NB4 (cell line): ENCODE measurements at regions not wholly inside any gene's neighbourhood (a gene's known extent, or its start where the extent isn't known, plus 50 kb on each side); places are given as distances from the start of the nearest gene placed in this dataset.
"Not testable (repeated sequence)": the region's sequence is repeated elsewhere in the genome, so short reads cannot be mapped to it uniquely, and the experiment has no call there.

Experiments
- DNase-seq: peaks from one replicate; pipeline ENCODE4 v3.0.0; 2010; ENCODE audit warnings: low read depth
- H3K4me3 ChIP-seq: one replicate; pipeline ENCODE4 v1.5.1; 2011; ENCODE audit warnings: mild to moderate bottlenecking, low read depth, low read length, moderate library complexity

DNA sequence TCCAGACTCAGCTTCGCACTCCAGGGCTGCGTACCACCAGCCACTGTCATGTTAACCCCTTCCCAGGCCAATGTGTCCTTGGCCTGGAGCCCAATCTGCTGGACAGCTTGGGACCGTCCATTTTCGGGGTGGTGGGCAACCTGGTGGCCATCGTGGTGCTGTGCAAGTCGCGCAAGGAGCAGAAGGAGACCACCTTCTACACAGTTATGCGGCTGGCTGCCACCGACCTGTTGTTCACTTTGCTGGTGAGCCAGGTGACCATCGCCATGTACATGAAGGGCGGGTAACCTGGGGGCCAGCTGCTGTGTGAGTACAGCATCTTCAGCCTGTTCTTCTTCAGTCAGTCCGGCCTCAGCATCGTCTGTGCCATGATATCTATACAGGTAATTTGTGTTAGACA is 90.3 kb upstream of the ZNG1F start:
- H3K4me3 ChIP-seq = not testable (repeated sequence)

DNA sequence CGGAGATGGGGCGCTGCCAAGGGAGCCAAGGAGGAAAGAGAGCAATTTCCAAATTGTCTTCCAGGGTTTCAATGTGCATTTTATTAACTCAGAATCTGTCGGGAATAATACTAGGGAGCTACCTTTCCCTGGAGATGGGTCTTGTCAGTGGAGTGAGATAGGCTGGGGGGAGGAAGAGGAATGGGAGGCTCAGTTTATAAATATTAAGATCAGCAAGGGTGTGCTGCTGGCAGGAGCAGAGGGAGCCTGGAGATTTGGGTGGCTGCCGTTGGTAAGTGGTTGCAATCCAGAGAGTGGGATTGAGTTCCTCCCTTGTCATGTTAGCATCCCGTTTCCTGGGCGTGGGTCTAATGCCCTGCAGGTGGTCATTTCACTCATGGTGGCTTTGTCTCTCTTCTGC is 89.9 kb upstream of the ZNG1F start:
- DNase-seq, H3K4me3 ChIP-seq: not testable (repeated sequence)

More for the DNA sequence above, 90.3 kb upstream of the ZNG1F start:
- DNase-seq = not testable (repeated sequence)

DNA sequence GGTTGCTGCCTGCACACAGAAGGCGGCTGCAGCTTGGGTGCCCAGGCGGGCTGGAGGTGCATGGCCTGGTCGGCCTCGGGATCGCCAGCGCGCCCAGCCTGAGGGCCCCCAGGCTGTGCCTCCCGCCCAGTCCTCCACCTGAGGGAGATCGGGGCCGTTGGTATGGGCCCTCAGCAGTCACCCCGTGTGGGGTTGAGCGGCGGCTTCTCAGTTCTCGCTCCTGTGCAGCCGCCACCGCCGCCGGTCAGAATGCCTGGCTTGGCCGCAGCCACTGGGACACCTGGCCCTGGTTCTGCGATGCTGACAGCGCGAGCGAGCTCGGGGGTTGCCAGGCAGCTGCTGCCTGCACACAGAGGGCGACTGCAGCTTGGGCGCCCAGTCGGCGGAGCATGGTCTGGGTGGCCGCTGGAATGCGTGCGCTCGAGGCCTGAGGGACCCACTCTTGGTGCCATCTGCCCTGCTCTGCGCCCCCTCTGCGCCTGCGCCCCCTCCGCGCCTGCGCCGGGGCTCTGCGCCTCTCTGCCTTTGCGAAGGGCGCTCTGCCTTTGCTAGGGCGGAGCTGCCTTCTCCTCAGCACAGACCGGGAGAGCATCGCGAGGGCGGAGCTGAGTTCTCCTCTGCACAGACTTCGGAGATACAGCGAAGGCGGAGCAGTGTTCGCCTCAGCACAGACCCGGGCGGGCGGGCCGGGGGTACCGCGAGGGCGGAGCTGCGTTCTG is 84.6 kb upstream of the ZNG1F start:
- DNase-seq = peak; percentile 85
- peak overlapping the region; percentile 21 for H3K4me3 ChIP-seq

DNA sequence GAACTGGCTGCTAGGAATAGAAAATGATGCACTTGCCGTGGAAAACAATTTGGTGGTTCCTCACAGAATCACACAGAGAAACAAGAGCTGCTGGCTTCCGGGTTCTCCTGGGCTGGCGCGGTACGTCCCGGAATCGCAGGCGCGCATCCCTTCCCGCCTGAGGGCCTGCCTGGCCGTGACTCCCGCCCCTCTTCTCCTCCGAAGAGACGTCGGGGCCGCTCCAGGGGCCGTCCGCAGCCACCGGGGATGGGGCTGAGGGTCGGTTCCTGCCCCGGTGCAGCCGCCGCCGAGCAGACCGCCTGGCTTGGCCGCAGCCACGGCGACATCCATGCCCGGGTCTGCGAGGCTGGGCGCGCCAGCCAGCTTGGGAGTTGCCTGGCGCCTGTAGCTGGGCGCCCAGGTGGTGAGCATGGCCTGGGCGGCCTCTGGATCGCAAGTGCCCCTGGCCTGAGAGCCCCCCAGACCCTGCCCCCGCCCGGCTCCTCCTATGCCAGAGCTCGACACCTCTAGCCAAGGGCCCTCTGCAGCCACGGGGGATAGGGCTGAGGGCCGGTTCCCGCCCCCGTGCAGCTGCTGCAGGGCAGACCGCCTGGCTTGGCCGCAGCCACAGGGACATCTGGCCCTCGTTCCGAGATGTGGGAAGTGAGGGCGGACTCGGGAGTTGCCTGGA is 83.9 kb upstream of the ZNG1F start:
- H3K4me3 ChIP-seq = peak overlapping the region; percentile 42
- DNase-seq = peak; percentile 59

DNA sequence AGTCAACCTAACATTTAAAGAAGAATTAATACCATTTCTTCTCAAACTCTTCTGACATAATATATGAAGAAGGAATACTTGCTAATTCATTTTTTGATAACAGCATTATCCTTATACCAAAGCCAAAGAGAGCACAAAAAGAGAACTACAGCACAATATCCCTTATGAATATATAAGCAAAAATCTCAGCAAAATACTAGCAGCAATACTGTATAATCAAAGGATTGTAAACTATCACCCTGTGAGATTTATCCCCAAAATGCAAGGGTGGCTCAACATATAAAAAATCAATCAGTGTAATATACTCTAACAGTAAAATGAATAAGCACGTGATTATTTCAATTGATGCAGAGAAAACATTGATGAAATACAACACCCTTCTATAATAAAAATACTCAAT is 81.9 kb upstream of the ZNG1F start:
- peak overlapping the region; percentile 38 for H3K4me3 ChIP-seq
- not testable (repeated sequence) for DNase-seq

DNA sequence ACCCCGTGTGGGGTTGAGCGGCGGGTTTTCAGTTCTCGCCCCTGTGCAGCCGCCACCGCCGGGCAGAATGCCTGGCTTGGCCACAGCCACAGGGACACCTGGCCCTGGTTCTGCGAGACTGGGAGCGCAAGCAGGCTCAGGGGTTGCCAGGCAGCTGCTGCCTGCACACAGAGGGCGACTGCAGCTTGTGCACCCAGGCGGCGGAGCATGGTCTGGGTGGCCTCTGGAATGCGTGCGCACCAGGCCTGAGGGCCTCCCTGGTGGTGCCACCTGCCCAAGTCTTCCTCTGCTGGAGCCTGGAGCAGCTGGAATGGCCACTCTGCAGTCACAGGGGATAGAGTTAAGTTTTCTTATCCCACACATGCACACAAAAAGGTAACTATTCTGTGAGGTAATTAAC is 80.4 kb upstream of the ZNG1F start:
- H3K4me3 ChIP-seq, DNase-seq: not testable (repeated sequence)

DNA sequence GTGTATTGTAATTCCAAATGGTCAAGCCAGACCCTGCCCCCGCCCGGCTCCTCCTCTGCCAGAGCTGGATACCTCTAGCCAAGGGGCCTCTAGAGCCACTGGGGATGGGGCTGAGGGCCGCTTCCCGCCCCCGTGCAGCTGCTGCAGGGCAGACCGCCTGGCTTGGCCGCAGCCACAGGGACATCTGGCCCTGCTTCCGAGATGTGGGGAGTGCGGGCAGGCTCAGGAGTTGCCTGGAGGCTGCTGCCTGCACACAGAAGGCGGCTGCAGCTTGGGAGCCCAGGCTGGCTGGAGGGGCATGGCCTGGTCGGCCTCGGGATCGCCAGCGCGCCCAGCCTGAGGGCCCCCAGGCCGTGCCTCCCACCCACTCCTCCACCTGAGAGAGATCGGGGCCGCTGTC is 79.9 kb upstream of the ZNG1F start:
- H3K4me3 ChIP-seq, DNase-seq: not testable (repeated sequence)

DNA sequence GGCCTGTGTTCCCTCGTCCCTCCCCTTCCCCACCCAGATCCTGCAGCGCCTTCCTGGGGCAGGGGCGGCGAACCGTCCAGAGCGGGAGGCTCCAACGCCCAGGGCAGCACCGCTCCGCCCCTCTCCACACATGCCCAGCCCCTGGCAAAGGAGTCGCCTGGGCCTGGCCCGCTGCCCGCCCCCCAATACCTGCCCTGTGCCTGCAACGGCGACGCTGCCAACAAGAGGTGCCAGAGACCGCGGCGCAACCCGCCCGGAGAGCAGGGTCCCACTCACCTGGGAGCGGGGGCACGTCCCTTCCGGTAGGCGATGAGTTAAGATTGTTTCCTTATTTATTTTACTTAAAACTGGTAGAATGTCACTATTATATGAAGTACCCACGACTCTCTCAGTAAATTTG is 77.5 kb upstream of the ZNG1F start:
- not testable (repeated sequence) for DNase-seq, H3K4me3 ChIP-seq

DNA sequence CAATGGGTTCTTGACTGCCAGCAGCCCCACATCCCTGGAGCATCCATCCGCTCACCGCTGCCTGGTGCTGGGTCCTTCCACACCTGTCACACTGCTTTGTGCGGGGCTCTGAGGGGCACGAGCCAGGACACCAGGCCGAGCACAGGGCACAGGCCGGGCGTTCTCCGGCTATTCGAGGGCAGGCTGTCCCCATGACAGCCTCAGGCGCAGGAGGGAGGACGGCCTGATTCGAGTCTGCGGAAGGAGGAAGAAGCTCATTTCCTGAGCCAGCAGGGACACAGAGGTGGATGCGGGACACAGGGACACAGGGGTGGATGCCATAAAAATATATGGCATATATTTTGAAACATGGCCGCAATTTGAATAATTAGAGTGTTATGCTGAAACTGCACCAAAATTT is 76.9 kb upstream of the ZNG1F start:
- DNase-seq, H3K4me3 ChIP-seq: not testable (repeated sequence)

DNA sequence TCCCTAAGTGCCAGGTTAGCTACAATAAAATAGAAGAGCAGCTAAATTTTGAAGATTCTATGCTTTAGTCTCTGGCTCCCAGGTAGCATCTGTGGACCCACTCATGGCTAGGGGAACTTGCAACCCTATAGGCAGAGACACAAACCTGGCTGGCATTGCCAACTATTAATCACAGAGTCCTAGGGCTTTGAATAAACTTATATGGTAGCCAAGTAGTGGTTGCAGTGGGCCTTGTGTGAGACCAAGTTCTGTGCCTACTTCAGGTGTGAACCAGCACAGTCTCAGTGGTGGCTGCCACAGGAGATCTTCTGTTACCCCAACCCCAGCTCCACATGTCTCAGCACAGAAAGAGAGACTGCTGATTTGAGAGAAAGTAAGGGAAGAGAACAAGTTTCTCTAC is 62.9 kb upstream of the ZNG1F start:
- not testable (repeated sequence) for H3K4me3 ChIP-seq, DNase-seq

DNA sequence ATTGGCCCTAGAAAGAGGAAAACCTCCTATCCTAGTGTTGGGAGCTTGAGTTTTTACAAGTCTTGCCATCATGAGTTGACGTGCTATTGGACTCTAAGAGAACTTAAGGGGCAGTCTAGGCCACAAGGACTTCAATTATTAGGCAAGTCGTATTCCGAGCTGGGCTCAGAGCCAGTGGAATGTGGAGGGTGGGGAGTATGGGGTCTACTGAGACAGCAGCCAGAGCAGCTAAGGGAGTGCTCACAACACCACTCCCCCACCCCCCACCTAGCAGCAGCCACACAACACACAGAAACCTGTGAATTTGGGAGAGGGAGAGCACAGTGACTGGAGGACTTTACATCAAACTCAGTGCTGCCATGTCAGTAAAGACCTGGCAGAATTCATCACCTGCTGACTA is 62.0 kb upstream of the ZNG1F start:
- not testable (repeated sequence) for DNase-seq, H3K4me3 ChIP-seq

DNA sequence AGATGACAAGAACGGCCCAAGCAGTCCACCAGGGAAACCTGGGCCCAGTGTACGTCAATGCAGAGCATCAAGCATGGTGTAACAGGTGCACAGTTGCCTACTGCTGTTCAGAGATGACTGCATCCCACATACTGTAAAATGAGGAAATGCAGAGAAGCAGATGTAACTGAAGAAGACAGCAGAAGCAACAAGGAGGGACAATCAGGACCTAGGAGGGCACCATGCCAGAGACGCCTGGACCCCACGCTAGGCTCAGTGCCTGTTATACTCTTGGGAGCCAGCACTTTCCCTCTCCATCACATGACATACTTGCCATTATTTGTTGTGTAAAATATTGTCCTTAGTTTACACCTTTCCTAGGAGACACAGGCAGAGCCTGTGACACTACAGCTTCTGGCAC is 57.6 kb upstream of the ZNG1F start:
- not testable (repeated sequence) for DNase-seq, H3K4me3 ChIP-seq
